HepG2 (cell line): ENCODE measurements at regions not wholly inside any gene's neighbourhood (a gene's known extent, or its start where the extent isn't known, plus 50 kb on each side); places are given as distances from the start of the nearest gene placed in this dataset.

Source experiments
- GATAD2A ChIP-seq: IDR thresholded peaks from 2 replicates; pipeline ENCODE4 v1.6.1; 2016
- HNRNPL ChIP-seq: fragments of 200-400 bp; formaldehyde crosslinking; IDR thresholded peaks from 2 replicates; pipeline ENCODE4 v1.6.1; 2017; ENCODE audit warnings: mild to moderate bottlenecking, low read depth, low read length
- HOXD1 ChIP-seq: sonication (generic); formaldehyde crosslinking; IDR thresholded peaks from 2 replicates; pipeline ENCODE4 v1.5.0; 2020; ENCODE audit warnings: missing genetic modification reagents
- MAFF ChIP-seq: IDR thresholded peaks from 2 replicates; pipeline ENCODE4 v1.6.1; 2011; ENCODE audit warnings: low read depth, low read length, improper control_type of control experiment
- POLR2G ChIP-seq: fragments of 200-400 bp; formaldehyde crosslinking; IDR thresholded peaks from 2 replicates; pipeline ENCODE4 v1.6.1; 2018; ENCODE audit warnings: mild to moderate bottlenecking, low read depth, low read length, moderate library complexity
- RFX3 ChIP-seq: IDR thresholded peaks from 2 replicates; pipeline ENCODE4 v1.6.1; 2016; ENCODE audit warnings: missing biosample characterization, missing genetic modification reagents
- SIX1 ChIP-seq: sonication (generic); formaldehyde crosslinking; IDR thresholded peaks from 2 replicates; pipeline ENCODE4 v1.4.0; 2020; ENCODE audit warnings: missing genetic modification reagents, borderline replicate concordance
- SRSF4 ChIP-seq: fragments of 200-400 bp; formaldehyde crosslinking; IDR thresholded peaks from one replicate; pipeline ENCODE4 v1.6.1; 2018; ENCODE audit warnings: mild to moderate bottlenecking, low read depth, low read length, moderate library complexity; ENCODE audit not compliant: poor library complexity, severe bottlenecking
- STAG1 ChIP-seq: sonication (generic); formaldehyde crosslinking; IDR thresholded peaks from 2 replicates; pipeline ENCODE4 v1.4.0; 2020; ENCODE audit warnings: missing genetic modification reagents
- ZBTB25 ChIP-seq: IDR thresholded peaks from 2 replicates; pipeline ENCODE4 v1.6.1; 2018; ENCODE audit warnings: missing genetic modification reagents
- ZNF263 ChIP-seq: sonication (generic); formaldehyde crosslinking; IDR thresholded peaks from 2 replicates; pipeline ENCODE4 v1.4.0; 2020; ENCODE audit warnings: missing genetic modification reagents
- ZNF350 ChIP-seq: sonication (generic); formaldehyde crosslinking; IDR thresholded peaks from 2 replicates; pipeline ENCODE4 v1.4.0; 2020; ENCODE audit warnings: mild to moderate bottlenecking, low read depth, missing genetic modification reagents, borderline replicate concordance
- ZNF451 ChIP-seq: sonication (generic); formaldehyde crosslinking; IDR thresholded peaks from 2 replicates; pipeline ENCODE4 v1.5.0; 2020; ENCODE audit warnings: mild to moderate bottlenecking, missing genetic modification reagents
- ZNF484 ChIP-seq: sonication (generic); formaldehyde crosslinking; IDR thresholded peaks from 2 replicates; pipeline ENCODE4 v1.5.1; 2020; ENCODE audit warnings: mild to moderate bottlenecking, low read depth, missing genetic modification reagents, borderline replicate concordance
- ZNF567 ChIP-seq: sonication (generic); formaldehyde crosslinking; IDR thresholded peaks from 2 replicates; pipeline ENCODE4 v1.8.1; 2023; ENCODE audit warnings: mild to moderate bottlenecking, missing genetic modification reagents, borderline replicate concordance
- ZNF580 ChIP-seq: IDR thresholded peaks from 2 replicates; pipeline ENCODE4 v1.6.1; 2016; ENCODE audit warnings: low read depth, borderline replicate concordance
- ZNF639 ChIP-seq: conservative IDR thresholded peaks from 2 replicates; pipeline ENCODE4 v1.6.1; 2018; ENCODE audit warnings: missing genetic modification reagents
- ZSCAN30 ChIP-seq: sonication (generic); formaldehyde crosslinking; IDR thresholded peaks from 2 replicates; pipeline ENCODE4 v1.5.0; 2020; ENCODE audit warnings: mild to moderate bottlenecking, missing genetic modification reagents
- TF ChIP-seq, protein P1 (sequence below): sonication (generic); formaldehyde crosslinking; IDR thresholded peaks from 2 replicates; pipeline ENCODE4 v1.4.0; 2020; ENCODE audit warnings: missing genetic modification reagents, borderline replicate concordance
- TF ChIP-seq, protein P2 (sequence below): fragments of 450-650 bp; IDR thresholded peaks from 2 replicates; pipeline ENCODE4 v1.6.1; 2017
- TF ChIP-seq, protein P3 (sequence below): sonication (generic); formaldehyde crosslinking; IDR thresholded peaks from 2 replicates; pipeline ENCODE4 v1.5.1; 2020; ENCODE audit warnings: missing genetic modification reagents, mild to moderate bottlenecking, borderline replicate concordance

GRCh38 chr4:159048166-159048886 is 54.6 kb upstream of the RAPGEF2 start (continued):
- TF ChIP-seq ZNF567 (CRISPR knock-in tag) (no peak), ZNF639 (CRISPR knock-in tag) (no peak), STAG1 (CRISPR knock-in tag) (0 out of 2 replicates have a peak, but pooled peaks have one; percentile 9), ZNF580 (no peak), ZSCAN30 (CRISPR knock-in tag) (no peak), GATAD2A (CRISPR knock-in tag) (peak; percentile 60; the same call in 1 of the 2 replicates), MAFF (no peak), SIX1 (CRISPR knock-in tag) (no peak), HOXD1 (no peak), ZNF263 (CRISPR knock-in tag) (no peak), ZNF484 (CRISPR knock-in tag) (no peak), POLR2G (no peak), ZNF350 (CRISPR knock-in tag) (0 out of 2 replicates have a peak, but pooled peaks have one; percentile 38), RFX3 (CRISPR knock-in tag) (no peak), ZNF451 (no peak), HNRNPL (no peak), ZBTB25 (CRISPR knock-in tag) (no peak), SRSF4 (no peak)
- TF ChIP-seq, protein P1, sequence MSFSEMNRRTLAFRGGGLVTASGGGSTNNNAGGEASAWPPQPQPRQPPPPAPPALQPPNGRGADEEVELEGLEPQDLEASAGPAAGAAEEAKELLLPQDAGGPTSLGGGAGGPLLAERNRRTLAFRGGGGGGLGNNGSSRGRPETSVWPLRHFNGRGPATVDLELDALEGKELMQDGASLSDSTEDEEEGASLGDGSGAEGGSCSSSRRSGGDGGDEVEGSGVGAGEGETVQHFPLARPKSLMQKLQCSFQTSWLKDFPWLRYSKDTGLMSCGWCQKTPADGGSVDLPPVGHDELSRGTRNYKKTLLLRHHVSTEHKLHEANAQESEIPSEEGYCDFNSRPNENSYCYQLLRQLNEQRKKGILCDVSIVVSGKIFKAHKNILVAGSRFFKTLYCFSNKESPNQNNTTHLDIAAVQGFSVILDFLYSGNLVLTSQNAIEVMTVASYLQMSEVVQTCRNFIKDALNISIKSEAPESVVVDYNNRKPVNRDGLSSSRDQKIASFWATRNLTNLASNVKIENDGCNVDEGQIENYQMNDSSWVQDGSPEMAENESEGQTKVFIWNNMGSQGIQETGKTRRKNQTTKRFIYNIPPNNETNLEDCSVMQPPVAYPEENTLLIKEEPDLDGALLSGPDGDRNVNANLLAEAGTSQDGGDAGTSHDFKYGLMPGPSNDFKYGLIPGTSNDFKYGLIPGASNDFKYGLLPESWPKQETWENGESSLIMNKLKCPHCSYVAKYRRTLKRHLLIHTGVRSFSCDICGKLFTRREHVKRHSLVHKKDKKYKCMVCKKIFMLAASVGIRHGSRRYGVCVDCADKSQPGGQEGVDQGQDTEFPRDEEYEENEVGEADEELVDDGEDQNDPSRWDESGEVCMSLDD = no peak
- TF ChIP-seq, protein P2, sequence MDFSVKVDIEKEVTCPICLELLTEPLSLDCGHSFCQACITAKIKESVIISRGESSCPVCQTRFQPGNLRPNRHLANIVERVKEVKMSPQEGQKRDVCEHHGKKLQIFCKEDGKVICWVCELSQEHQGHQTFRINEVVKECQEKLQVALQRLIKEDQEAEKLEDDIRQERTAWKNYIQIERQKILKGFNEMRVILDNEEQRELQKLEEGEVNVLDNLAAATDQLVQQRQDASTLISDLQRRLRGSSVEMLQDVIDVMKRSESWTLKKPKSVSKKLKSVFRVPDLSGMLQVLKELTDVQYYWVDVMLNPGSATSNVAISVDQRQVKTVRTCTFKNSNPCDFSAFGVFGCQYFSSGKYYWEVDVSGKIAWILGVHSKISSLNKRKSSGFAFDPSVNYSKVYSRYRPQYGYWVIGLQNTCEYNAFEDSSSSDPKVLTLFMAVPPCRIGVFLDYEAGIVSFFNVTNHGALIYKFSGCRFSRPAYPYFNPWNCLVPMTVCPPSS = no peak
- TF ChIP-seq, protein P3, sequence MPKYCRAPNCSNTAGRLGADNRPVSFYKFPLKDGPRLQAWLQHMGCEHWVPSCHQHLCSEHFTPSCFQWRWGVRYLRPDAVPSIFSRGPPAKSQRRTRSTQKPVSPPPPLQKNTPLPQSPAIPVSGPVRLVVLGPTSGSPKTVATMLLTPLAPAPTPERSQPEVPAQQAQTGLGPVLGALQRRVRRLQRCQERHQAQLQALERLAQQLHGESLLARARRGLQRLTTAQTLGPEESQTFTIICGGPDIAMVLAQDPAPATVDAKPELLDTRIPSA = no peak
